OCI-LY7 (cell line): ENCODE measurements at regions not wholly inside any gene's neighbourhood (a gene's known extent, or its start where the extent isn't known, plus 50 kb on each side); places are given as distances from the start of the nearest gene placed in this dataset.

Experiments
- BruUV-seq: library from RNA; stranded (reverse); fragments of 400-500 nt; replicated peaks from 2 replicates; lab custom pipeline; 2021; lab: Mats Ljungman, UMichigan
- CTCF ChIA-PET: fragments of 300-600 bp; sonication (Branson Sonifier 250); formaldehyde crosslinking; loops from one replicate; lab custom pipeline; 2022; ENCODE audit warnings: antibody characterized with exemption; ENCODE audit not compliant: unreplicated experiment; lab: Charles Lee
- POLR2A ChIA-PET: fragments of 300-600 bp; sonication (Branson Sonifier 250); formaldehyde crosslinking; loops from one replicate; lab custom pipeline; 2022; ENCODE audit warnings: antibody characterized with exemption; lab: Charles Lee
- DNase-seq: peaks from one replicate; pipeline ENCODE4 v3.0.0-alpha.2; 2015; ENCODE audit warnings: low spot score
- H2AFZ ChIP-seq: fragments of 200-600 bp; sonication (generic), shearing (Covaris generic); 2 replicates; pipeline ENCODE4 v1.6.1; 2014; ENCODE audit warnings: mild to moderate bottlenecking, antibody characterized with exemption, low read length, moderate library complexity
- H3K27ac ChIP-seq: fragments of 200-600 bp; sonication (generic); 2 replicates; pipeline ENCODE4 v1.5.1; 2014; ENCODE audit warnings: mixed run types, low read depth, mild to moderate bottlenecking, moderate library complexity, low read length, inconsistent platforms; ENCODE audit not compliant: poor library complexity, severe bottlenecking
- H3K36me3 ChIP-seq: fragments of 200-600 bp; sonication (generic); 2 replicates; pipeline ENCODE4 v1.6.1; 2014; ENCODE audit warnings: mild to moderate bottlenecking, antibody characterized with exemption, low read length, moderate library complexity, mixed read lengths; ENCODE audit not compliant: insufficient read depth
- H3K4me1 ChIP-seq: fragments of 200-600 bp; sonication (generic); 2 replicates; pipeline ENCODE4 v1.5.1; 2014; ENCODE audit warnings: mild to moderate bottlenecking, low read length; ENCODE audit not compliant: insufficient read depth, poor library complexity, severe bottlenecking
- H3K4me2 ChIP-seq: fragments of 200-600 bp; sonication (generic); 2 replicates; pipeline ENCODE4 v1.6.1; 2014; ENCODE audit warnings: mild to moderate bottlenecking, low read length
- H3K4me3 ChIP-seq: fragments of 200-600 bp; sonication (generic); 2 replicates; pipeline ENCODE4 v1.5.1; 2014; ENCODE audit warnings: mild to moderate bottlenecking, low read depth, low read length; ENCODE audit not compliant: poor library complexity, severe bottlenecking
- H3K79me2 ChIP-seq: fragments of 200-600 bp; sonication (generic); 2 replicates; pipeline ENCODE4 v1.6.1; 2016; ENCODE audit warnings: low read depth, mild to moderate bottlenecking, low read length, moderate library complexity, mixed read lengths; ENCODE audit not compliant: insufficient read depth
- H3K9me2 ChIP-seq: fragments of 200-600 bp; sonication (generic); 2 replicates; pipeline ENCODE4 v1.6.1; 2016; ENCODE audit warnings: mild to moderate bottlenecking, low read length, mixed read lengths; ENCODE audit not compliant: insufficient read depth
- H3K9me3 ChIP-seq: fragments of 200-600 bp; sonication (generic); 2 replicates; pipeline ENCODE4 v1.6.1; 2014; ENCODE audit warnings: mild to moderate bottlenecking, mixed run types, low read length, mixed read lengths
- H4K20me1 ChIP-seq: fragments of 200-600 bp; sonication (generic); 2 replicates; pipeline ENCODE4 v1.6.1; 2014; ENCODE audit warnings: mild to moderate bottlenecking, antibody characterized with exemption, low read length, moderate library complexity, mixed read lengths; ENCODE audit not compliant: insufficient read depth
- EZH2phosphoT487 ChIP-seq: fragments of 200-600 bp; sonication (generic); IDR thresholded peaks from 2 replicates; pipeline ENCODE4 v1.6.1; 2018; ENCODE audit warnings: low read depth, borderline replicate concordance, mild to moderate bottlenecking, mixed run types, antibody characterized with exemption, low read length, moderate library complexity, mixed read lengths
- intact Hi-C: fragments of 100-400 bp; cut with micrococcal nuclease; formaldehyde crosslinking; loops from one replicate; pipeline ENCODE4 v1.10.0; 2022; ENCODE audit not compliant: unreplicated experiment
- TF ChIP-seq, protein P1 (sequence below): fragments of 200-600 bp; sonication (generic); conservative IDR thresholded peaks from 2 replicates; pipeline ENCODE4 v1.5.1; 2014; ENCODE audit warnings: mild to moderate bottlenecking, antibody characterized with exemption, low read length, moderate library complexity, mixed read lengths

DNA sequence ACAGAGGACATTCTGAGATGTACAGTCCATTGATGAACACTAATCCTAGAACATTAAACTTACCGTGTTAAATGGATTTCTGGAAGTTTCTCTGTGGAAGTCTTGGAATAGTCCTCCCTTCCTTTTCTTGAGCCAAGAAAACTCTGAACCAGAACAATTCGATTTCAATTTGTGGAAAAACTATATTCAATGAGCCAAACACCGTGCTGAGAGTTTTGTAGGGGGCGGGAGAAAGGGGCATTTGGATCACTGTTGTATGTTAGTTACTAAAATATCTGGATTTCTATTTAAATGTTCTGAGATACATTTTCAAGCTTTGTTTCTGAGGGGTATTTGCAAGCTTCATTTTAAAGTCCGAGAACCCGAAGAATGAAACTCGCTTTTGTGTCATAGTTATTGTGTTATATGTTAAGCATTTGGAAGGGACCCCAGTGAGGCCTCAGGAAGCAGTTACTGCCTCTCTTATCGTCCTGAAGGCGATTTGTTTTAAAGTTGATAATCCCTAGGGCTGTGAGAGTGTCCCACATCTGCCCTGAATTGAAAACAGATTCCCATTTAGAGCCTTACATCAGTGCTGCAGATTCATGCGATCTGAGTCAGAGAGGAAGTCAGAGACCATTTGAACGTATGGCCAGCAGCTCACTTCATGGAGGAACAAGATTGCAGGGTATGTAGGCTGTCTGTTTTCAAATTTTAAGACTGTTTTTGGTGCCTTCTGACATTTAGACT is 70.8 kb upstream of the SASH1 start:
- TF ChIP-seq EZH2phosphoT487: no peak
- TF ChIP-seq, protein P1, sequence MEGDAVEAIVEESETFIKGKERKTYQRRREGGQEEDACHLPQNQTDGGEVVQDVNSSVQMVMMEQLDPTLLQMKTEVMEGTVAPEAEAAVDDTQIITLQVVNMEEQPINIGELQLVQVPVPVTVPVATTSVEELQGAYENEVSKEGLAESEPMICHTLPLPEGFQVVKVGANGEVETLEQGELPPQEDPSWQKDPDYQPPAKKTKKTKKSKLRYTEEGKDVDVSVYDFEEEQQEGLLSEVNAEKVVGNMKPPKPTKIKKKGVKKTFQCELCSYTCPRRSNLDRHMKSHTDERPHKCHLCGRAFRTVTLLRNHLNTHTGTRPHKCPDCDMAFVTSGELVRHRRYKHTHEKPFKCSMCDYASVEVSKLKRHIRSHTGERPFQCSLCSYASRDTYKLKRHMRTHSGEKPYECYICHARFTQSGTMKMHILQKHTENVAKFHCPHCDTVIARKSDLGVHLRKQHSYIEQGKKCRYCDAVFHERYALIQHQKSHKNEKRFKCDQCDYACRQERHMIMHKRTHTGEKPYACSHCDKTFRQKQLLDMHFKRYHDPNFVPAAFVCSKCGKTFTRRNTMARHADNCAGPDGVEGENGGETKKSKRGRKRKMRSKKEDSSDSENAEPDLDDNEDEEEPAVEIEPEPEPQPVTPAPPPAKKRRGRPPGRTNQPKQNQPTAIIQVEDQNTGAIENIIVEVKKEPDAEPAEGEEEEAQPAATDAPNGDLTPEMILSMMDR: no peak
- Histone ChIP-seq H3K9me3 (no peaks in the 10 kb centered on the region), H3K36me3 (no peaks in the 10 kb centered on the region), H3K27ac (no peak overlapping the region), H2AFZ (no peak overlapping the region), H3K4me3 (no peak overlapping the region), H3K4me2 (no peak overlapping the region), H3K4me1 (no peaks in the 10 kb centered on the region), H3K79me2 (no peaks in the 10 kb centered on the region), H4K20me1 (no peaks in the 10 kb centered on the region), H3K9me2 (no peaks in the 10 kb centered on the region)
- intact Hi-C loops: no loop called here
- CTCF ChIA-PET: no interaction called here
- no TSS peak for BruUV-seq
- POLR2A ChIA-PET: no interaction called here
- no peak for DNase-seq

DNA sequence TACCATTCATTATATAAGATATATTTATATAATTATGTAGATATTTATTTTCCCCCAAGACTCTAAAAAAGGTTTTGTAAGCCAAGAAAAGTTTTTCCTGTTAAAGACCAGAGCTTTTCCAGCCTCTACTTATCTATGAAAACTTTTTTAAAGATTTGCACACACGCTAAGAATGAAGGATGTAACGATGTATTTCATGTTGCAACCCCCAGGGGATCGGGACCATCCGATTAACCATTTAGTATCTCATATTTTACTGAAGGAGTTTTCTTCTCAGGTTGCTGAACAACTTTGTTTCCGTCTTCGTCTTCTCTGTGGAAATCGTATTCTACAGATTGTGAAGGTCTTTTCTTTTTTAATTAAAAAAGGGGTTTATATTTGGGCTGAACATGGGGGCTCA is 70.0 kb upstream of the SASH1 start:
- H3K4me1 ChIP-seq: no peaks in the 10 kb centered on the region
- CTCF ChIA-PET: no interaction called here
- no TSS peak for BruUV-seq

More for the DNA sequence above, 70.0 kb upstream of the SASH1 start:
- Histone ChIP-seq H4K20me1 (no peaks in the 10 kb centered on the region), H3K9me3 (no peaks in the 10 kb centered on the region), H3K4me2 (no peak overlapping the region), H3K9me2 (no peaks in the 10 kb centered on the region), H3K4me3 (no peak overlapping the region), H3K27ac (no peak overlapping the region), H3K79me2 (no peaks in the 10 kb centered on the region), H3K36me3 (no peaks in the 10 kb centered on the region), H2AFZ (no peak overlapping the region)
- TF ChIP-seq, protein P1: no peak
- no peak for TF ChIP-seq EZH2phosphoT487
- POLR2A ChIA-PET: interaction anchor here (1.2 kb wide), 1 partner anchor 41 kb away, joined by 6 read pairs; no protein-coding TSS in a partner anchor
- intact Hi-C loops: no loop called here
- DNase-seq: no peak
